HEK293 (cell line): ENCODE measurements at regions not wholly inside any gene's neighbourhood (a gene's known extent, or its start where the extent isn't known, plus 50 kb on each side); places are given as distances from the start of the nearest gene placed in this dataset.
"Not testable (repeated sequence)": the region's sequence is repeated elsewhere in the genome, so short reads cannot be mapped to it uniquely, and the experiment has no call there.

ENCODE experiments used
- CTCF ChIP-seq: fragments of 450-650 bp; formaldehyde crosslinking; IDR thresholded peaks from 2 replicates; pipeline ENCODE4 v1.5.1; 2016; ENCODE audit warnings: missing biosample characterization, missing genetic modification characterization
- REST ChIP-seq: fragments of 450-650 bp; formaldehyde crosslinking; IDR thresholded peaks from 2 replicates; pipeline ENCODE4 v1.5.1; 2016; ENCODE audit warnings: missing biosample characterization, missing genetic modification characterization
- ZNF184 ChIP-seq: fragments of 450-650 bp; IDR thresholded peaks from 2 replicates; pipeline ENCODE4 v1.5.1; 2018; ENCODE audit warnings: missing biosample characterization, mild to moderate bottlenecking, missing genetic modification characterization

- TF ChIP-seq CTCF, ZNF184, REST (tag by site-specific recombination): not testable (repeated sequence)
Observed at GRCh38 chrX:76651369-76651768, 223.9 kb downstream of the MAGEE1 start.
